ENCODE measurements at regions not wholly inside any gene's neighbourhood (a gene's known extent, or its start where the extent isn't known, plus 50 kb on each side); places are given as distances from the start of the nearest gene placed in this dataset.

DNA sequence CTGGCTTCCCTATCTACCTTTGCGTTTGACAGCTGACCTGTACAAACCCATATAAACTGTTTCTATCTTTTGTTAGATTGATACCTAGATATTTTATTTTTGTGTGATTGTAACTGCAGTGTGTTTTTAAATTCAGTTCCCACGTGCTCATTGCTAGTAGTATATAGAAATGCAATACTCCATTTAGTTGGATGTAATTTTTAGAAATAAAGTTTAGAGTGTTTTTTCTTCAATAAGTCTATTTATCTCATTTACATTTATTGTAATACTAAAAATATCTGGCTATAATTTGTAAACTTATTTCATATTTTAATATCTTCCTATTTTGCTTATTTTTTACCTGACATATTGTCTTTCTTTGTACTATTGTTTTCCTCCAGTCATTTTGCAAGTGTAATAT is 329.7 kb upstream of the ADARB2 start:
- TF ChIP-seq, protein P1, sequence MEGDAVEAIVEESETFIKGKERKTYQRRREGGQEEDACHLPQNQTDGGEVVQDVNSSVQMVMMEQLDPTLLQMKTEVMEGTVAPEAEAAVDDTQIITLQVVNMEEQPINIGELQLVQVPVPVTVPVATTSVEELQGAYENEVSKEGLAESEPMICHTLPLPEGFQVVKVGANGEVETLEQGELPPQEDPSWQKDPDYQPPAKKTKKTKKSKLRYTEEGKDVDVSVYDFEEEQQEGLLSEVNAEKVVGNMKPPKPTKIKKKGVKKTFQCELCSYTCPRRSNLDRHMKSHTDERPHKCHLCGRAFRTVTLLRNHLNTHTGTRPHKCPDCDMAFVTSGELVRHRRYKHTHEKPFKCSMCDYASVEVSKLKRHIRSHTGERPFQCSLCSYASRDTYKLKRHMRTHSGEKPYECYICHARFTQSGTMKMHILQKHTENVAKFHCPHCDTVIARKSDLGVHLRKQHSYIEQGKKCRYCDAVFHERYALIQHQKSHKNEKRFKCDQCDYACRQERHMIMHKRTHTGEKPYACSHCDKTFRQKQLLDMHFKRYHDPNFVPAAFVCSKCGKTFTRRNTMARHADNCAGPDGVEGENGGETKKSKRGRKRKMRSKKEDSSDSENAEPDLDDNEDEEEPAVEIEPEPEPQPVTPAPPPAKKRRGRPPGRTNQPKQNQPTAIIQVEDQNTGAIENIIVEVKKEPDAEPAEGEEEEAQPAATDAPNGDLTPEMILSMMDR (IDR thresholded peaks at IDR 0.05) = no peak
- no peak for TF ChIP-seq EP300 (IDR thresholded peaks at IDR 0.05; ENCODE audit: low read depth)
